GM18499 (cell line): ENCODE measurements at regions not wholly inside any gene's neighbourhood (a gene's known extent, or its start where the extent isn't known, plus 50 kb on each side); places are given as distances from the start of the nearest gene placed in this dataset.
"Not testable (repeated sequence)": the region's sequence is repeated elsewhere in the genome, so short reads cannot be mapped to it uniquely, and the experiment has no call there.

Experiments used
- ATAC-seq: cut with Tn5 transposase; IDR thresholded peaks from one replicate; pipeline ENCODE4 v1.9.1; 2021; ENCODE audit warnings: moderate number of reproducible peaks; ENCODE audit not compliant: insufficient read depth, unreplicated experiment

DNA sequence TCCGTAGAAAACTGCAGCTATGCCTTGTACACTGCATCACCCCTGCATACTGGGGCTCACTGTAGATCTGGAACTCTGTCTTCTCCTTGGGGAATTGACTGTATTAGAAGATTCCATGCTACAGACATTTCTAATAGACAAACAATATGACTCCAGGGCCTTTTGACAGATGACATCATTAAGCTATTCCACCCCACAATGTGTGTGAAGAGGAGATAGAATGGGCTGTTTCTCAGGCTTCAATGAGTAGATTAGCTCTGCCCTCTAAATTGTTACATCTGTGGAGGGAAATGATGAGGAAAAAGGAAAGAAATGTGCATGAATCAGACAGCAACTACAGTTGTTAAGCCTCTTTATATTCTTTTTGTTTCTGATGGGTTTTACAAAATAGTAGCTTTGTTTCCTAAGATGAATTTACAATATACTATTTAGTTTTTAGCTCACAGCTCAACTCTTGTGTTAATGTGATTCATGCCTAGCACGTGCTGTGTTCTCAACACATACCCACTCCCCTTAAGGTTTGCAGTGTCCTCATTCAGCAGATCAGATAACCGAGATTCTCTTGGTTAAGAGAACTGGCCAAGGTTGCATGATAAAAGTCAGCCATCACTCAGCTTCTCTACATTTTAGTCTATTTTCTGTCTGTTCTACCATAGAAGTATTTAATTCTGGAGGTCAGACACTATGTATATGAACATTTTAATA is 281.6 kb upstream of the NBPF12 start:
- not testable (repeated sequence) for ATAC-seq

DNA sequence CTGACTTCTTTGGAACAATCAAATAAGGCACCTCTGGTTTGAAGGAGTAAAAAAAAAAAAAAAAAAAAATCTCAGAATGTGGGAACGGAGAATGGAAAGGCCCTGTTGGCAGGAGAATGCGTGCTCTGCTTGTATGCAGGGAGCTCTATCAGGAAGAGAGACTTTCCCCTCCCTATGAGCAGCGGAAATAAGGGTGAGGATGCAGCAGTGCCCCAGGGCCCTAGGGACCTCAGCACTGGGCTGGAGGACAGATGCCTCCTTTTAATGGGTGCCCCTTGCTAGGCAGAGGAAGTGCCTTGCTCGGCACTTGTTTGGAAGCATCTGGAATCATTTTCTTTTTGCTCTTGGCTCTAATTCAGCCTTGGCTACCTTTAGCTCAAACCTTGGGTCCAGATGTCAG is 283.4 kb upstream of the NBPF12 start:
- ATAC-seq, result not testable (repeated sequence)

DNA sequence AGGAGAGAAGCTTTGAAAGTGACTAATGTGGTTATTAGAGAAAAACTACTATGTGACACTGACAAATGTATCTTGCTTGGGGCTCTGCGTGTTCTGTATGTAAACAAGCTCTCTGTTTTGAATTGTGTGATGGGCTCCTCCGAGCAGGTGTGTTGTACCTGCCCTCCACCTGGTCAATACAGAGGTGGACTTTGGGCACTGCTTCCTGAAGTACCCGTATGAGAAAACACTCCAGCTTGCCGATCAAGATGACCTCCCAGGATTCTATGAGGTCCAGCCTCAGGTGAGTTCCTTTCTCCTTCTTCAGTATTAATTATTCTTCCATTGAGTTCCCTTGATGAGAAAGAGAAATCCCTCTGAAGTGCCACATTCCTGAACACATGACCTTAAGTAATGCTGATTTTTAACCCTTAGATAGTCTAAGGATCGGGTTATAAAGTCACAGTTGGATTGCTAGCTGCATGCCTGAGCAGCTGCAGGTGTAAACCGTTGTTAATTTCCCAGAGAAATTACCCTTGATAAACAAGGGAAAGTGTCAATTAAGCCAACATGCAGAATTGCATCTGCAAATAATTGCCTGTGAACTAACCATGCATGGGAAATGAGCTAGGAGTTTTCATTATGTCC is 292.0 kb upstream of the NBPF12 start:
- ATAC-seq, result not testable (repeated sequence)

DNA sequence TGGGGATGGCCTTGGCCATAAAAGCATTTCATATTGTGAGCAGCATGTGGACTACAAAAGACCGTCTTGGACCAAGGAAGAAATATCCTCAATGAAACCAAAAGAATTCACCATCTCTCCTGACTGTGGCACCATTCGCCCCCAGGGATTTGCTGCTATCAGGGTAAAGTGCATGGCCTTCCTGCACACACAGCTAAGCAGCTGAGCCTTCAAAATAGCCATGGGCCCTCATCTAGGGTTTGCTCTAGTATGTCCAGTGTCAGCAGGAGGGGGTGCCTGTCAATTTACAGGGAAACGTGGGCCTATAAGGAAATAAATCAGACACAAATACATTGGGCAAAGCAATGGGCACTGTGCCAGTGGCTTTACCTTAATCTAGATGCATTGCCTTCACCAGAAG is 296.6 kb upstream of the NBPF12 start:
- ATAC-seq, result not testable (repeated sequence)

DNA sequence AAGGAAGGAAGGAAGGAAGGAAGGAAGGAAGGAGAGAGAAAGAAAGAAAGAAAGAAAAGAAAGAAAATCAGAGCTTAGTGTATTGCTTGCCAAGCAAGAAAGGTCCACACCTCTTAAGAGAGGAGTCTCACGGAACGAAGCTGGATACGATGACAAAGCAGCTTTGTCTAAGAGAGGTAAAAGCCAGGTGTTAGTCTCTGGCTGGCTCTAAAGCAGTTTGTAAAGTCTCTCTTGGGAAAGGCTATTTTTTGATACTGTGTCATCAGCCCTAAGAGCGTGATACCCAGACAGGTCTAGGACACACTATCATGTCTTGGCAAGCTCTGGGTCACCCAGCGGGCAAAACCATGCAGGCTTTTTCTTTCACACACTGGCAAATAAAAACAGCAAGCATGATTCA is 297.5 kb upstream of the NBPF12 start:
- ATAC-seq, result not testable (repeated sequence)

DNA sequence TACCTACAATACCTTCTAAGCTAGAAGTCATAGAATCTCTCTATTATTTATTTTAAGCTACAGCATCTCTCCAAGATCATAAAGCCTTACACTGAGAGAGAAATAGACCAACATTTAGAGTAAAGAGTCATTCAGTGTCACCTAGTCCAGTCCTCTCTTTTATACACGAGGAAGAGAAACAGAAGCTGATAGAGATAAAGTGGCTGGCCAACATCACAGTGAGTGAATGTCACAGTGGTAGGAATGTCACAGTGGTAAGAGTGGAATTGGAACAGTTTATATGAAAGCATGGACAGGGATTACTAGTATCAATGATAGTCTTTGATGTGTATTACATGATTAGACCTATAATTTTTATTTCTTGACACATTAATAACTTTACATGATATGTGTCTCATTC is 307.8 kb upstream of the NBPF12 start:
- not testable (repeated sequence) for ATAC-seq

DNA sequence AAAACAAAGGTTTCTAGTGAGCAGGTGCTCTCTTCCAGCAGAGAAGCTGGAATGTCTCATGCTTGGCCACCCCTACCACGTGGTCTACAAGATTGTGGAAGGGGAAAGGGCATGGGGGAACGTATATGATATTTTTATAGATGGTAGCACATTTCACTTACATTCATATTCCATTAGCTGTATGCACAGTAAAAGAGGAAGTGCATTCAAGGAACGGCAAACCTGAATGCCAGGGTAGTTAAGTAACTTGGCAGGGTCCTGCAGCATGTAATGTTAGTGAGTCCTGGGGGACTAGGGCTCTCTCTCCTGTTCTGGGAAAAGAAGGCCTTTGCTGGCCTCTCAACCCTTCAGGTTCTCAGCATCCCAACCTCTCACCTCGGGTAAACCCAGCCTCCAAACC is 319.5 kb upstream of the NBPF12 start:
- not testable (repeated sequence) for ATAC-seq

DNA sequence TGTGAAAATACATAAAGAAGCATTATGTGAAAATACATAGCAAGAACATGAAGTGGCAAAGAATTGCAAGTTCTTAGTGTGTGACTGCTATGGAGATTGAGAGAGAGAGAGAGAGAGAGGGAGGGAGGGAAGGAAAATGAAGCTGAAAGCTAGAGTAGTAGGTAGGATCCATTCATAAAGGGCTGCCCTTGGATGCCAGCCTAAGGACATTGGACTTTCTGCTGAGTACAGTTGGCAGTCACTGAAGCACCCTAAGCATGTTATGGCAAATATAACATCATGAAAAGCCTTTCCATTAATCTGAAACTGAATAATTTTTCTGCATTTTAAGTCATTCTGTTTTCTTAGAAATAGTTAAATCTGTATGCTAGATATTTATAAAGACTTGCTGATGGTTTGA is 333.4 kb upstream of the NBPF12 start:
- not testable (repeated sequence) for ATAC-seq

DNA sequence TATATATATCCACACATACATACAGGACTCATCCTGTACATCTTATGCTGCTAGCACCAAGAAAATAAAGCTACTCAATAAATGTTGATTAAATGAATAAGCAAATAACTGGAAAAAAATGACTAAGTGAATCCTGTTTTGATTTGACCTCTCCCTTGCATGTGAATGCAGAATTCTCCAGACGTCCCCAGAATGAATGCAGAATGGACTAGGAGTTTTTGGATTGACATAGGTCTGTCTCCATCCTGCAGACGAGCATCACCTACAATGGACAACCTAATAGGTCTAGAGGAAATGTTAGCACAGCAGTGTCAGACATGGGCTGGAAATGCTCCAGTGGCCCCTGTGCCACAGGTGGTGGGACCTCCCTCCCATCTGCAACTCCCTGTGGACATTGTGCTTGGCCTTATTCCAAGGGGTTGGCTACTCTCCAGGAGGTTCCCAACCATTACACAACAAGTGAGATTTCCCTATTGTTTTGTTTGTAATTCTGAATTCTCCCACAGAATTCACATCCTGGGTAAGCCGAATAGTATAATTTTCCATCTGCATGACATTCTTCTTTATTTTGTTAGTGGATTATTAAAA is 337.3 kb upstream of the NBPF12 start:
- ATAC-seq, result not testable (repeated sequence)

DNA sequence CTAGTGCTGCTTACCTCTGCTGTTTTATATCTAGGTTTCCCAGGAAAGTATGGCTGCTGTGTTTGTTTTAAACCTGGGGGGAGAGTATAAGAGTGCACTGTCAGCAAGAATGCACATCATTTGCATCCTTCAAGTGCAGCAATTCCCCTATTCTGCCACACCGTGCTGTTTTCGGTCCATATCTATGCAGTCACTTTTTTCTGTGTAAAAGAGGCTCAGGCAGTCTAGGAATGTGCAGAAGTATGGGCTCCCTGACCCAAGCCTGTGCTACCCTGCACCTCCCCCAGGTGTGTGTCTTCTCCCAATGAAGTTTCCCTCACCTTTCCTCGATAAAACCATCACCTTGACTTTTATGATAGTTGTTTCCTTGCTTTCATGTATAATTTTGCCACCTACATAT is 338.2 kb upstream of the NBPF12 start:
- not testable (repeated sequence) for ATAC-seq

DNA sequence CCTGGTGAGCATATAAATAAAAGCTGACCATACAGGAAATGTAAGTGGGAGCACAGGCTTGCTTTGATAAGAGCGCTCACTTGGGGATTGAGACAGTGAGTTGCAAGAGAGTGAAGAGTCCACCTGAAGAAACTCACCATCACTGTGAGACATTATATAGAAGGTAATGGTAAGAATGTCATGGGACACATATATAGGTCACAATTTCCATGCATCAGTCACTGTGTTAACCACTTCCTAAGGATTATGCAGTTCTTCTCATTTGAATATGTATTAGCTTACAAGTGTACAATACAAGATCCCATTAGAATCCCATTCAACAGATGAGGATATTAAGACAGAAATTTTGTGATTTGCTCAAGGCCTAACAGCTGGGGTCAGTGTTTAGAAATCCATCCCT is 352.4 kb upstream of the NOTCH2NLA start:
- not testable (repeated sequence) for ATAC-seq

DNA sequence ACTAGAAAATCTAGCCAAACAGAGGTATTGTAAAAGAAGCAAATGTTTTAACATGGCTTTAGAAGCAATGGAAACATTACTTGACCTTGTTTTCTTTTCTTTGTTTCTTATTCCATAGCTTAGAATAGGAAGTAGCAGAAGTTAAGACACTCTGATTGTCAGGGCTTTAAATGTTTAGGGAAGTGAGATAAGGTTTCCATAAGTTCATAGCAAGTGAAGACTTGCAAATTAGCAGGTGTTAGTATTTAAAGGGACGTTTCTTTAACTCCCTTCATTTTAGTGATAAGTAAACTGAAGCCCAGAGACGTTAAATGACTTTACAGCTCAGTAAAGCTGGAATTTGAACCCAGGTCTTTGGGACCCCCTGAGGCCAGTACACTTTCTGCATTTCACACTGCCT is 338.7 kb upstream of the NOTCH2NLA start:
- not testable (repeated sequence) for ATAC-seq

DNA sequence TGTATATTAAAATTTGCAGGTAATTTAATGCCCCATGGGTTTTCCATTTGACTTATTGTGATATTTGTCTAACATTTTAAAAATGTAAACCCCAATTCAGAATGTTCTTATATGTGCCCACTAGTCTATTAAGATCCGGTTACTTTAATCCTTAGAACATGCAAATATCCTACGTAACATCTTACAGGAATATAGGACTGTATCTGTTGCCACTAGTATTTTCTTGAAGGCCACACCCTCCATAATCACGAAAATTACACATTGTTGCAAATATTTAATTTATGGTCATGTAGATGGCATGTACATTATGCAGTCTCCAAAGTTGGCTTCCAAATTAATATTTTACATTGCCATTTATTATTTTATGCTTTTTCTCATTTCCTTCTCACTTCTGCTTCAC is 329.2 kb upstream of the NOTCH2NLA start:
- ATAC-seq, result not testable (repeated sequence)

DNA sequence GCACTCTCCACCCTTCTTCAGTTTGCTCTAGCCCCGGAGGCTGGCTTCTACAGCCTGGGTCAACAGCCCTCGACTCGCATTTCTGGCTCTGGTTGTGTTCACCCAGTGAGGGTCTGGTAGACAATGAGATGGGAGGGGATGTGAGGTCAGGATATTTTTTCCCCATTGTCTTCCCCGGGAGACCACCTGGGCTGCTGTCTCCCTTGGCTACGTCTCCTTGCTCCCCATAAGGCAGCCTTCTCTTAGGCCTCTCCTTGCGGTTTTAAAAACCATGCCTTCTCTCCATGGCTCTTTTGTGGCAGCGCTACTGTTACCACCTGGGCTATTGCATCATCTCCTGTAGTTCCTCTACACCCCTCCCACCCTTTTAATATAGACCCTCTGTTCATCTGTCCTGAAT is 327.6 kb upstream of the NOTCH2NLA start:
- ATAC-seq, result not testable (repeated sequence)

DNA sequence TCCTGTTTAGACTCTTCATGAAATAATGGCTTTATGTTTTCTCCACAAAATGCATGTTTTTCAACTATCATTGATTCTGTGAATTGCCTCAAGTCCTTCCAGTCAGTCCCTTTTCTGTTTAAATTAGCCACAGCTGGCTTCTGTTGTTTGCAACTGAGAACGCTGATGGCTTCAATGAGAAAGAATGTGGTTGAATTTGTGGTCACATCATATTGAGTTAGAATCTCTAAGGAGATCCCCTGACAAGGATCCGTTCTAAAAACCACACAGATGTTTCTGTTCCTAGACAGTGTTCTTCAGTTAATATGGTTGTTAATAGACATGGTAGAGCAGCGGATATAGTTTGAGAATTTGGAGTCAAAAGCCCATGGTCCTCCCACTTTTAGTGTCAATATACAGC is 323.6 kb upstream of the NOTCH2NLA start:
- not testable (repeated sequence) for ATAC-seq

DNA sequence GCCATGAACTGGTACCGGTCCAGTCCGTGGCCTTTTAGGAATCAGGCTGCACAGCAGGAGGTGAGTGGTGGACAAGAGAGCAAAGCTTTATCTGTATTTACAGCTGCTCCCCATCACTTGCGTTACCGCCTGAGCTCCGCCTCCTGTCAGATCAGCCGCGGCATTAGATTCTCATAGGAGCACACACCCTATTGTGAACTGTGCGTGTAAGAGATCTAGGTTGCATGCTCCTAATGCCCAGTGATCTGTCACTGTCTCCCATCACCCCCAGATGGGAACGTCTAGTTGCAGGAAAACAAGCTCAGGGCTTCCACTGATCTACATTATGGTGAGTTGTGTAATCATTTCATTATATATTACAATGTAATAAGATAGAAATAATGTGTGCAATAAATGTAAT is 319.9 kb upstream of the NOTCH2NLA start:
- ATAC-seq, result not testable (repeated sequence)

DNA sequence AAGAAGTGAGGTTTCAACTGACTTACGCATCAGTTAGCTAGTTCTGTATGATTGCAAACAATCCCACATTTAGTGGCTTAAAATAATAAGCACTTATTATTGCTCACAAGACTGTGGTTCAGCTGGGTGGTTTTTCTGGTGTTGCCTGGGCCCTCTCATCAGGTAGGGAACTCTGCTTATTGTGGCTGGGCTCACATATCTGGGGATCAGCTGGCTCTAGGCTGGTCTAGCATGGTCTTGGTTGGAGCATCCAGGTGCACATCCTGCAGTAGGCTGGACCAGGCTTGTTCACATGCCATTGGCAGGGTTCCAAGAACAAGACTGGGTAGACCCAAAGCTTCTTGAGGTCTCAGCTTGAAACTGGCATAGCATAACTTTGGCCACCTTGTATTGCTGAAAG is 317.4 kb upstream of the NOTCH2NLA start:
- not testable (repeated sequence) for ATAC-seq

DNA sequence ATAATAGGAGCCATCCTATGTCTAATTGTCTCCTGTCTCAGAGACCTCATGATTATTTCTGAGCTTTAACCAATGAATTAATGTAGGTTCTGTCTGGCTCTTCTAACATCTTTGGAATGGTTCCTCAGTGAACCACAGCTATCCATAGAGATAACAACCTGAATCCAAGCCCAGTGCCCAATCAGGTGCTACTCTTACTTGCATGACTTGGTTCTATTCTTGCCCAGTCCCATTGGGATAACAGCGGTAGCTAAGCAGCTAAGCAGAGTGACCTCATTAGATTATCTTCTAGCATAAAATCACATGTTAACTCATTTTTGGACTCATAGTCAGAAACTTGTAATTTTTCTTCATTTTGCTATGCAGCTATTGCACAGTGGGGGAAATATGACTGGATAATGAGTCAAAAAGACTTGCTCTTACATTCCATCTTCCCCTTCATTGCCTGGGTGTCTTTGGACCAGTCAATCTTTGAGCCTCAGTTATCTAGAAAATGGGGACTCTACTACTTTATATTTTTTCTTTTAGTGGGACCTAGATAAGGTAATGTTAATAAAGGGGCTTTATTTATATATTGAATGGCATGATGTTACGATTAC is 309.1 kb upstream of the NOTCH2NLA start:
- ATAC-seq, result not testable (repeated sequence)

DNA sequence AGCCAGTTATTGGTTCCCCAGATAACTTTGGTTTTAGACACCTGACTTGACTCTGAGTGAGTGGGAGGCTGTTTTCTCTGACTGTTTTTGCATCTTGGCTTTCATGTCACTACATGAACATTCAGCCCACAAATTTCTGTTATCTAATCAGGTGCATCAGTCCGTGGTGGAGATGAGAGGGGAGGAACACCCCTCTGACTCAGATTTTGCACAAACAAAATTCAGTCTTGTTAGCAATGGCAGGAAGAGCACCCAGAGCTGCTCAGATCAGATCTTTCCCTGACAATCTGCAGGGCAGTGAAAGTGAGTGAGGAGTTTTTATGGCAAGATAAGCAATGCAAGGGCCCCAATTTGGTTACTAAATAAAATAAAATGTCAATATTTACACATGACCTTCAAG is 307.2 kb upstream of the NOTCH2NLA start:
- not testable (repeated sequence) for ATAC-seq

DNA sequence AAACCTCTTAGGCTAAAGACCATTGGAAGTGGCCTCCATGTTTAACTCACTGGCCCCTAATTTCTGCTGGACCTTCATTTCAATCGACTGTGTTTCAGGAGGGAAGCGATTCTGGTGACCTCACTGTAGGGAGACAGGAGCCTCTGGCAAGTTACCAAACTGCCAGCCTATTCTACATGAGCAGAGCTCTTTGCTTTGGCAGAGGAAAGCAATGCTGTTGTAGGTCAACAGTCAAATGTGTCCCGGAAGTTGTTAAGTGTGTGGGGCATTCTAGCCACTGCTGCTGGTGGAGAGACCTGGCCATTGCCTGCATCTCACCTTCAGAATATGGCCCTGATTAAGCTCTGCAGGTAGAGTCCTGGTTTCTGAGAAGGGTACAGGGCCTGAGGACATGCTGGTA is 306.8 kb upstream of the NOTCH2NLA start:
- not testable (repeated sequence) for ATAC-seq

DNA sequence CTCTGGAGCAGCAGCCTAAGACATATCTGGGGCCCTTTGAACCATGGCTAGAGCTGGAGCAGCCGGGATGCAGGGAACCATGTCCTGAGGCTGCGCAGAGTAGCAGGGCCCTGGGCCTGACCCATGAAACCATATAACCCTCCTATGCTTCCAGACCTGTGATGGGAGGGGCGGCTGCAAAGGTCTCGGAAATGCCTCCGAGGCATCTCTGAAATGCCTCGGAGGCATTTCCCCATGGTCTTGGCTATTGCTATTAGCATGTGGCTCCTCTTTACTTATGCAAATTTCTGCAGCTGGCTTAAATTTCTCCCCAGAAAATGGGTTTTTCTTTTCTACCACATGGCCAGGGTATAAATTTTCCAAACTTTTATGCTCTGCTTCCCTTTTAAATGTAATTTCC is 302.1 kb upstream of the NOTCH2NLA start:
- not testable (repeated sequence) for ATAC-seq
